ENCODE measurements at regions not wholly inside any gene's neighbourhood (a gene's known extent, or its start where the extent isn't known, plus 50 kb on each side); places are given as distances from the start of the nearest gene placed in this dataset.

DNA sequence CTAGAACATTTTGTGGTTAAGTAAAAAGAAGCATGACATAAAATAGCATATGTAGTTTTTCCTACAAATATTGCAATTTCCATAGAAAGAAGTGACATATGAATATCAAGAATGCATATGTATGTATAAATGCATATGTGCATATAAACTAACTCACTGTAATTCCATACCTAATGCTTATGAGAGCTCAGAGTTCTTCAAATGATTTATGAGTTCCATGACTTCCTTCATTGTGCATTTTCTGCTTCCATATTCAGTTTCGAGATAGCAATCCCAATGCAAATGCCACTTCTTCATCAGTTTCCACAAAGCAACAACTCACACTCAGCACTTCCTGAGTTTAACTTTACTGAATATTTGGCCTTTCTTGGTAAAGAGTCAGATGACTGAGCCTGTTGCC, 1744.3 kb upstream of the MIR17HG start:
- TF ChIP-seq, protein P1, sequence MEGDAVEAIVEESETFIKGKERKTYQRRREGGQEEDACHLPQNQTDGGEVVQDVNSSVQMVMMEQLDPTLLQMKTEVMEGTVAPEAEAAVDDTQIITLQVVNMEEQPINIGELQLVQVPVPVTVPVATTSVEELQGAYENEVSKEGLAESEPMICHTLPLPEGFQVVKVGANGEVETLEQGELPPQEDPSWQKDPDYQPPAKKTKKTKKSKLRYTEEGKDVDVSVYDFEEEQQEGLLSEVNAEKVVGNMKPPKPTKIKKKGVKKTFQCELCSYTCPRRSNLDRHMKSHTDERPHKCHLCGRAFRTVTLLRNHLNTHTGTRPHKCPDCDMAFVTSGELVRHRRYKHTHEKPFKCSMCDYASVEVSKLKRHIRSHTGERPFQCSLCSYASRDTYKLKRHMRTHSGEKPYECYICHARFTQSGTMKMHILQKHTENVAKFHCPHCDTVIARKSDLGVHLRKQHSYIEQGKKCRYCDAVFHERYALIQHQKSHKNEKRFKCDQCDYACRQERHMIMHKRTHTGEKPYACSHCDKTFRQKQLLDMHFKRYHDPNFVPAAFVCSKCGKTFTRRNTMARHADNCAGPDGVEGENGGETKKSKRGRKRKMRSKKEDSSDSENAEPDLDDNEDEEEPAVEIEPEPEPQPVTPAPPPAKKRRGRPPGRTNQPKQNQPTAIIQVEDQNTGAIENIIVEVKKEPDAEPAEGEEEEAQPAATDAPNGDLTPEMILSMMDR (IDR thresholded peaks at IDR 0.05) = no peak
- no peak for TF ChIP-seq POLR2A (IDR thresholded peaks at IDR 0.05)
